ENCODE measurements at regions not wholly inside any gene's neighbourhood (a gene's known extent, or its start where the extent isn't known, plus 50 kb on each side); places are given as distances from the start of the nearest gene placed in this dataset.

GRCh38 chr21:27694667-27695066 lies 727.8 kb upstream of the ADAMTS5 start:
- TF ChIP-seq CTCF (IDR thresholded peaks at IDR 0.05; ENCODE audit: low read depth, low read length), result no peak
- TF ChIP-seq, protein P1, sequence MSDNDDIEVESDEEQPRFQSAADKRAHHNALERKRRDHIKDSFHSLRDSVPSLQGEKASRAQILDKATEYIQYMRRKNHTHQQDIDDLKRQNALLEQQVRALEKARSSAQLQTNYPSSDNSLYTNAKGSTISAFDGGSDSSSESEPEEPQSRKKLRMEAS (IDR thresholded peaks at IDR 0.05; ENCODE audit: low read depth, low read length), result no peak
- TF ChIP-seq MYC (IDR thresholded peaks at IDR 0.05; ENCODE audit: low read depth, low read length), result no peak
- no peak for TF ChIP-seq POLR2A (IDR thresholded peaks at IDR 0.05; ENCODE audit: extremely low read depth, insufficient read length)

Measured in NB4 (cell line).